PC-9 (cell line): ENCODE measurements at regions not wholly inside any gene's neighbourhood (a gene's known extent, or its start where the extent isn't known, plus 50 kb on each side); places are given as distances from the start of the nearest gene placed in this dataset.

Source experiments
- BruUV-seq: library from RNA; stranded (reverse); fragments of 400-500 nt; replicated peaks from 2 replicates; lab custom pipeline; 2021; lab: Mats Ljungman, UMichigan
- CTCF ChIA-PET: fragments of 300-600 bp; sonication (Branson Sonifier 250); formaldehyde crosslinking; loops from one replicate; lab custom pipeline; 2022; ENCODE audit warnings: antibody characterized with exemption; lab: Charles Lee
- POLR2A ChIA-PET: fragments of 300-600 bp; sonication (Branson Sonifier 250); formaldehyde crosslinking; loops from one replicate; lab custom pipeline; 2022; ENCODE audit warnings: antibody characterized with exemption; ENCODE audit not compliant: unreplicated experiment; lab: Charles Lee
- DNase-seq, 2 experiments: peaks; one replicate each; pipeline versions ENCODE4 v3.0.0 to v3.0.0-alpha.2; 2015 to 2022; ENCODE audit warnings: mixed read lengths in 1 of 2
- H2AFZ ChIP-seq: fragments of 200-600 bp; sonication (generic); 2 replicates; pipeline ENCODE4 v1.8.1; 2017; ENCODE audit warnings: antibody characterized with exemption
- H3F3A ChIP-seq: fragments of 200-600 bp; sonication (generic); 2 replicates; pipeline ENCODE4 v1.8.1; 2017; ENCODE audit warnings: antibody characterized with exemption, mild to moderate bottlenecking, low read depth; ENCODE audit not compliant: insufficient read depth
- H3K27ac ChIP-seq: fragments of 200-600 bp; sonication (generic); 2 replicates; pipeline ENCODE4 v1.6.1; 2016; ENCODE audit warnings: mixed run types
- H3K27me3 ChIP-seq: fragments of 200-600 bp; sonication (generic); 2 replicates; pipeline ENCODE4 v1.6.1; 2016; ENCODE audit warnings: low read depth, mixed run types; ENCODE audit not compliant: insufficient read depth
- H3K36me3 ChIP-seq: fragments of 200-600 bp; sonication (generic); 2 replicates; pipeline ENCODE4 v1.6.1; 2016; ENCODE audit warnings: low read depth, mixed run types
- H3K4me1 ChIP-seq: fragments of 200-600 bp; sonication (generic); replicated peaks from 2 replicates; pipeline ENCODE4 v1.6.1; 2016; ENCODE audit warnings: mixed run types; ENCODE audit not compliant: insufficient read depth
- H3K4me2 ChIP-seq: fragments of 200-600 bp; sonication (generic); 2 replicates; pipeline ENCODE4 v1.6.1; 2017; ENCODE audit warnings: mixed run types
- H3K4me3 ChIP-seq: fragments of 200-600 bp; sonication (generic); 2 replicates; pipeline ENCODE4 v1.6.1; 2016; ENCODE audit warnings: mixed run types
- H3K79me2 ChIP-seq: fragments of 200-600 bp; sonication (generic); 2 replicates; pipeline ENCODE4 v1.6.1; 2017; ENCODE audit warnings: low read depth, mixed run types
- H3K9me2 ChIP-seq: fragments of 200-600 bp; sonication (generic); 2 replicates; pipeline ENCODE4 v1.8.1; 2017; ENCODE audit warnings: mild to moderate bottlenecking; ENCODE audit not compliant: insufficient read depth
- H3K9me3 ChIP-seq: fragments of 200-600 bp; sonication (generic); 2 replicates; pipeline ENCODE4 v1.8.1; 2016; ENCODE audit warnings: low read depth; ENCODE audit not compliant: insufficient read depth
- H4K20me1 ChIP-seq: fragments of 200-600 bp; sonication (generic); 2 replicates; pipeline ENCODE4 v1.8.1; 2017; ENCODE audit not compliant: insufficient read depth
- CTCF ChIP-seq: fragments of 200-600 bp; sonication (generic); conservative IDR thresholded peaks from 2 replicates; pipeline ENCODE4 v1.6.1; 2017; ENCODE audit warnings: mixed run types, antibody characterized with exemption, mild to moderate bottlenecking, moderate library complexity
- EZH2 ChIP-seq: fragments of 200-600 bp; sonication (generic); IDR thresholded peaks from 2 replicates; pipeline ENCODE4 v1.8.0; 2017; ENCODE audit warnings: antibody characterized with exemption, low read depth
- intact Hi-C: fragments of 100-400 bp; cut with micrococcal nuclease; formaldehyde crosslinking; loops from one replicate; pipeline ENCODE4 v1.10.0; 2022; ENCODE audit not compliant: unreplicated experiment

GRCh38 chr3:22582266-22582665, 620.9 kb upstream of the UBE2E2 start:
- Histone ChIP-seq H2AFZ (no peak overlapping the region), H4K20me1 (no peaks in the 10 kb centered on the region), H3K9me2 (no peaks in the 10 kb centered on the region), H3K27ac (no peak overlapping the region), H3K79me2 (no peaks in the 10 kb centered on the region), H3K36me3 (no peaks in the 10 kb centered on the region), H3K27me3 (no peaks in the 10 kb centered on the region), H3K4me1 (no peaks in the 10 kb centered on the region), H3K9me3 (no peaks in the 10 kb centered on the region), H3K4me3 (no peak overlapping the region), H3F3A (no peaks in the 10 kb centered on the region), H3K4me2 (no peak overlapping the region)
- ChIA-PET POLR2A (no interaction called here), CTCF (no interaction called here)
- DNase-seq = no peak
- intact Hi-C loops = no loop called here
- no peak for TF ChIP-seq EZH2
- no peak for TF ChIP-seq CTCF
- no TSS peak for BruUV-seq

- H3K27me3 ChIP-seq = no peaks in the 10 kb centered on the region
- intact Hi-C loops = no loop called here
- H3K9me3 ChIP-seq = no peaks in the 10 kb centered on the region
- no peaks in the 10 kb centered on the region for H3F3A ChIP-seq
- no peak overlapping the region for H3K27ac ChIP-seq
- H3K4me1 ChIP-seq = no peaks in the 10 kb centered on the region
- ChIA-PET CTCF (no interaction called here), POLR2A (no interaction called here)
- H3K36me3 ChIP-seq = no peaks in the 10 kb centered on the region
- H3K79me2 ChIP-seq = no peaks in the 10 kb centered on the region
- no peak overlapping the region for H2AFZ ChIP-seq
- H3K4me2 ChIP-seq = no peak overlapping the region
- no peaks in the 10 kb centered on the region for H4K20me1 ChIP-seq
- H3K4me3 ChIP-seq = no peak overlapping the region
- H3K9me2 ChIP-seq = no peaks in the 10 kb centered on the region
- no peak for DNase-seq
- no TSS peak for BruUV-seq
- TF ChIP-seq CTCF = no peak
- no peak for TF ChIP-seq EZH2
These were observed 617.6 kb upstream of the UBE2E2 start for GRCh38 chr3:22585504-22585903.

- no TSS peak for BruUV-seq
- intact Hi-C loops = no loop called here
- Histone ChIP-seq H3K27me3 (no peaks in the 10 kb centered on the region), H2AFZ (no peak overlapping the region), H3K9me2 (no peaks in the 10 kb centered on the region), H3K4me3 (no peak overlapping the region), H3K9me3 (no peaks in the 10 kb centered on the region), H3K4me1 (no peaks in the 10 kb centered on the region), H3K79me2 (no peaks in the 10 kb centered on the region), H3K27ac (no peak overlapping the region), H3K36me3 (no peaks in the 10 kb centered on the region), H4K20me1 (no peaks in the 10 kb centered on the region), H3F3A (no peaks in the 10 kb centered on the region), H3K4me2 (no peak overlapping the region)
- ChIA-PET POLR2A (no interaction called here), CTCF (interaction anchor here (0.6 kb wide), 1 partner anchor 184 kb away, joined by 4 read pairs; no protein-coding TSS in a partner anchor)
- TF ChIP-seq CTCF = no peak
- no peak for TF ChIP-seq EZH2
- no peak for DNase-seq
These were observed 617.2 kb upstream of the UBE2E2 start for GRCh38 chr3:22585911-22586310.
